HG02973 (cell line): ENCODE measurements at regions not wholly inside any gene's neighbourhood (a gene's known extent, or its start where the extent isn't known, plus 50 kb on each side); places are given as distances from the start of the nearest gene placed in this dataset.

Experiments used
- ATAC-seq: cut with Tn5 transposase; IDR thresholded peaks from one replicate; pipeline ENCODE4 v1.9.1; 2021; ENCODE audit warnings: moderate library complexity; ENCODE audit not compliant: unreplicated experiment

DNA sequence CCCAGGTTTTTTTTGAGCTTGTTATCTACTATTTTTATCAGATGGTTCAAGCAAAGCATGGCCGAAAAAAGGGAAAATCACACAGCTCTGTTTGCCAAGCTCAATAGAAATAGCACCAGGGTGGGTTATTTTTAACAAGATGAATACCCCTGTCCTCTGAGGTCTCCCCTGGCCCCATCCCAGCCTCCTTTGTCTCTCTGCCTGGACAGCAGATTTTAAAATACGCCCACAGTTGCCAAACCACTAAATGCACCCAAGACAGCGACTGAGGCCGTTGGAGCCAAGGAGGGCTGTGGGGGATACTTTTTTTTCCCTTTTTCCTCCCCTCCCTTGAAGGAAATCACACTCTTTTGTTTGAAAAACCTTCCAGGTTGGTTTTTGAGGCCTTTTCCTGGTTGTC, 106.6 kb downstream of the VEGFA start:
- ATAC-seq = no peak

DNA sequence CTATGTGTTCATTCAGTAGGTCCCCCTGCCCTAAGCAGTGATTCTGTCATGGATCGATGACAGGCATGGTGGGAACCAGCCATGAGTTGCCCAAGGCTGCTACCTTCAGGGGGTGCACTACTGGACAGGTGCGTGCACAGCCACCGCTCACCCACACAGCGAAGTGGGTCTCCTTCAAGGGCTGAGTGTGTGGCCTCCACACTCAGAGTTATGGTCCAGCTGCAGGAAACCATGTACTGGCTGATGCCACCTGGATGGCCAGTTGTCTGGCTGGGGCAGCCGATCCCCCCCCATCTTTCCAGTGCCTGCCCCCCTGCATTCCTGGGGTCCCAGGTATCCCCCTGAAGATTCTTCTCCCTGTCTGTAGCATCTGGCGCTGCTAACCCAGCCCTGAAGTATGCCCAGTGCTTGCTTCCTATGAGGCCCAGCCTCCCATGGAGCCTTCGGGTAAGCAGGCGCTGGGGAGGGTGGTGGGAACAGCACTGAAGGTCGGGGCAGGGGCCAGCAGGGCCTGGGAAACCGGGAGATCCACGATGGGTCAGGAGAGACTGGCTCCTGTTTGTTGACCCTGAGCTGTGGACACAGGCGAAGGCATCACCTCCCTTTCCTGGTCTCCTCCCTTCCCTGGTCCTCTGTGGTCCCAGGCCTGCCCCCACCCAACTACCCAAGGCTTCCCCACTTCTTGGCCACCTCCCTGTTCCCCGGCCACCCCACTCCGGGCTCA, 106.0 kb downstream of the VEGFA start:
- no peak for ATAC-seq

GRCh38 chr6:43874814-43875590, 105.0 kb downstream of the VEGFA start:
- no peak for ATAC-seq

DNA sequence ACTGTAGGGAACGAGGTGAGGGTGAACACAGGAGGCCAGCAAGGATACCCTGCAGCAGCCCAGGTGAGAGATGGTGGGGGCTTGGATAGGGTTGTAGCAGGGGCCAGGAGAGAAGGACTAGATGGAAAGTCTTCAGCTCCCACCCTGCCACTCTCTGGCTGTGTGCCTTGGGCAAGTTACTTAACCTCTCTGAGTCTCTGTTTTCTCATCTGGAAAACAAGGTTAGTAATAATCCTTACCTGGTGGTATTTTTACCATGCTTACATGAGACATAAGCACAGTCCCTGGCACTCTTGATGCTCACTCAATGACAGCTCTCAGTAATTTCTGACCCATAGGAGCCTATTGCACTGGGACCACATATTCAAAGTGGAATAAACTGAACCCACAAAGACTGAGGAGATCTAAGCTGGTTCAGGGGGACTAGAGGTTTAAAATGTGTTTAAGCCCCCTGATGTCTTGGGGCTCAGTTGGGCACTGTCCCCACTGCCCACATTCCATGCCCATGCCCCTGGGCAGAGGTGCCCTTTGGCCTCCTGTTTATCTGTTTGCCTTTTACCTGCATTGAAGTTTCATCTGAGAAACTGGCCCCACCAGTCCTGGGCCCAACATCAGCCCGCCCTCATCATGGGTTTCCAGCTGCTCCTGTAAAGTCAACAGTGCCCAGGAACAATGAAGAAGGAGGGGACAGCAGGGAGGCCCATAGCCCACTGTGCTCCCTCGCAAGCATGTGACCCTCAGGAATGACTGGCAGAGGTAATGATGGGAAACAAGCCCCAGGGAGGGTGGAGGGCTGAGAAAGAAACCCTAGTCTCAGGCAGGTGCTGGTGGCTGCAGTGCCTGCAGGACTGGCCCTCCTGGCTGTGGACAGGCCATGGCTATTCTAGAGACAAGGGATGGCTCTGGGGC, 104.0 kb downstream of the VEGFA start:
- ATAC-seq = no peak

- ATAC-seq = no peak
Observed at GRCh38 chr6:43871933-43872332, 101.9 kb downstream of the VEGFA start.

GRCh38 chr6:43871284-43871683, 101.3 kb downstream of the VEGFA start:
- no peak for ATAC-seq

DNA sequence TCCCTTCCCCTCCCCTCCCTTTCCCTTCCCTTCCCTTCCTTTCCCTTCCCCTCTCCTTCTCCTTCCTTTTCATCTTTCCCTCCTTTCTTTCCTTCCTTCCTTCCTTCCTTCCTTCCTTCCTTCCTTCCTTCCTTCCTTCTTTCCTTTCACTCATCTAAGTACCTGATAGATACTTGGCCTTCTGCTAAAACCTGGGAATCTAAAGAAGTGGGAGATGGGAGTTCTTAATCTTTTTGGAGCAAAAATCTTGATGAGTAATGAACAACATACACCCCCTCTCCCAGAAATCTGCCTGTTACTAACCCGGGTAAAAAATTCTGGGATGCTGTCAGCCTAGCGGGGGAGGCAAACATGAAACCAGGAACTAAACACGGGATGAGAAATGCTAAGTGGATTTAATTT, 100.7 kb downstream of the VEGFA start:
- no peak for ATAC-seq

DNA sequence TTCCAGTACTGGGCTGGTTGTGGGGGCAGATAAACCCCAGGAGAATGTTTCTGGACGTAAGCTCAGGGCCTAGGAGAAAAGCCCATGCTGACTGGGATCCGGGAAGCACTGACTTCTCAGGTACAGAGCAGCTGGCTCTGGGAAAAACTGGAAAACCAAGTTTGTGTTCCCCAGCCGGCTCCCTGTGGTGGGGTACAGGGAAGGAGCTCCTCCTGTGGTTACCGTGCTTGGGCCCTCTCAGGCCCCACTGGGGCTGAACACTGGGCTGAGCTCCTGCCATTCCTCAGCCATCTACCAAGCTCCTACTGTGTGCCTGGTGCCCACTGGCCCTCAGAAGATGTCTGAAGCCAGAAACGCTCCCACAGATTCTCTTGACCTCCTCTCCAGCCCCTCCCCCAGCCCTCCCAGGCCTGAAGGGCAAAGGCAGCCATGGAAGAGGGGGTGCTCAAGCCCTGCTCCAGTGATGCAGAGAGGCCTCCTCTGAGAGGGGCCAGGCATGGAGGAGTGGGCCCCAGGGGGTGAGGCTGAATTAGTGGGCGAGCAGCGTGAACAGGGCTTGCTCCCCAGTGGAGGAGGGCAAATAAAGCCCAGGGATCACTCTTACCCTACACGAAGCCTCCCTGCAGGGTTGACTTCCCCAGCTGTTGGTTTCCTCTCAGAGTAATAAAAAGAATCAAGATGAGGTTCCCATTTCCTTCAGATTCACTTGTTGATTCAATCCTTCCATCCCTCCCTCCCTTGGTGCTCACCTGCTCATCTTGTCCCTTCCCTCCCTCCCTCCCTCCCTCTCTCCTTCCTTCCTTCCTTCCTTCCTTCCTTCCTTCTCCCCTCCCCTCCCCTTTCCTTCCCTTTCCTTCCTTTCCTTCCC, 100.0 kb downstream of the VEGFA start:
- ATAC-seq = no peak

DNA sequence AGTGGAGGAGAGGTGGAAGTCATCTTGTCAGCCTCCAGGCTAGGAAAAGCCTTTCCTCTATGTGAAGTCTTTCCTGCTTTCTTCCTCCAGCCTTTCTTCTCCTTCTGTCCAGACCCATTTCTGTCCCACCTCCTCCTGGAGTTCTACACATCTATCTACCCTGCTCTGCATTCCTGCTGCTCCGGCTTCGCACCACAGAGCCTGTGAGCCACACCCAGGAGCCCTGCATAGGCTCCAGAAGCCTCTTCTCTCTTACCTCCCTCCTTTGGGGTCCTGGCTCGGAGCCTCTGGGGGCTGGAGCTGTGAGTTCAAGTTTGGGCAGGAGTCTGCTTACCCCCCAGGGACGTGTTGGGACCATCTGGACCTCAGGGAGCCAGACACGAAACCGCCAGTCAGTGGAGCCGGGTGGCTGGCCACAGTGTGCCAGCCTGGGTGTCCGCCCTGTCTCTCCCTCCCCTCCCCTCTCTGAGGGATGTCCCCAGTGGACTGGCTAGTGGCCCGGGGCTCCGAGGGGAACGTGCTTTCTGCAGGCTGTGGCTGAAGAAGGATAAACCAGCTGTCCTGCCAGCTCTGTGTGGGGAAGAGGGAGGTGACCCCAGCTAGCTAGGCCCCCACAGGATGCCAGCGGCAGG, 99.2 kb downstream of the VEGFA start:
- ATAC-seq = no peak

GRCh38 chr6:43868467-43868866, 98.5 kb downstream of the VEGFA start:
- ATAC-seq = no peak

DNA sequence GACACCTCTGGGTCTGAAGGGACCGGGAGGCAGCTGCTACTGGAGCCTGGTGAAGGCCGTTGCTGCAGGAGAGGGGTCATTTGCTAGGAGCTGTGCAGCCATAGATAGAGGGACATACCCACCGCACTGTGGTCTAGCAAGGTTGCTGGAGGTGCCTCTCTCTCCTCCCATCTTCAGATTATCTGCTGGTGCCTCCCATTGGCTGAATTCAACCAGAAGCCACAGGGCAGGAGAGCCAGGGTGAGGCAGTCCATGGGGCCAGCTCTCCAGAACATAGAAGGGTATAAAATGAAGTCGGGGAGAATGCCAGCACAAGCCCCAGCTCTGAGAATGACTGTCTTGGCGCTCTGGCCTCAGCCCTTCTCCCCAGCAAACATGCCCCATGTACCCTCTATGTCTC, 98.0 kb downstream of the VEGFA start:
- no peak for ATAC-seq

DNA sequence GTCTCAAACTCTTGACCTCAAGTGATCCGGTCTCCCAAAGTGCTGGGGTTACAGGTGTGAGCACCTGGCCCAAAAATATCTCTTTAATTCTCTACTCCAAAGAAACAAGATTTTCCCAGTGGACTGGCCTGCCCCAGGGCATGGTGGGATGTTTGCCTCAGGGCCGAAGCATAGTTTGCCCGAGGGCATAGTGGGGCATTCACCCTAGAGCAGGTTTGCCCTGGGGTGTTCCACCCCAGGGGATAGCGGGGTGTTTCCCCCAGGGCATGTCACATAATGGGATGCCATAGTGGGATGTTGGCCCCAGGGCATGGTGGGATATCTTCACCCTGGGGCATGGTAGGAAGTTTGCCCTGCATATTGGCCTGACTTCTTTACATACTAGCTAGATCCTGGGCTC, 97.2 kb downstream of the VEGFA start:
- ATAC-seq = no peak

- ATAC-seq = no peak
Observed at GRCh38 chr6:43865932-43866645, 96.1 kb downstream of the VEGFA start.

GRCh38 chr6:43865086-43865485, 95.1 kb downstream of the VEGFA start:
- no peak for ATAC-seq

DNA sequence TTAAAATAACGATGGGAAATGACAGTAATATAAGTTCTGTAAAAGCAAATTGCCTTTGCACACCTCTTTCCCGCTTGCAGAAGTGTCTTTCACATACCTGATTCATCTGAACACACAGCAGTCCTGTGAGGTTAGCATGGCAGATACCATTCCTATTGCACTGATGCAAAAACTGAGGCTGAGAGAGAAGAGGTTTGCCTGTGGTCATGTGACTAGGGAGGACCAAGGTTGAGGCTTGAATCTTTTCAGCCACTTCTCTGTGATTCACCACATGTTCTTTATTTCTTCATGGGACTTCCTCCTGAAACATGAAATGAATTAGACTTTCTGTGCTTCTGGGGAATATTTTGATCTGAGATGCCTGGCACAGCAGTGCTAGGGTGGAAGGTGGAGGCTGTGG, 92.9 kb downstream of the VEGFA start:
- ATAC-seq = no peak

DNA sequence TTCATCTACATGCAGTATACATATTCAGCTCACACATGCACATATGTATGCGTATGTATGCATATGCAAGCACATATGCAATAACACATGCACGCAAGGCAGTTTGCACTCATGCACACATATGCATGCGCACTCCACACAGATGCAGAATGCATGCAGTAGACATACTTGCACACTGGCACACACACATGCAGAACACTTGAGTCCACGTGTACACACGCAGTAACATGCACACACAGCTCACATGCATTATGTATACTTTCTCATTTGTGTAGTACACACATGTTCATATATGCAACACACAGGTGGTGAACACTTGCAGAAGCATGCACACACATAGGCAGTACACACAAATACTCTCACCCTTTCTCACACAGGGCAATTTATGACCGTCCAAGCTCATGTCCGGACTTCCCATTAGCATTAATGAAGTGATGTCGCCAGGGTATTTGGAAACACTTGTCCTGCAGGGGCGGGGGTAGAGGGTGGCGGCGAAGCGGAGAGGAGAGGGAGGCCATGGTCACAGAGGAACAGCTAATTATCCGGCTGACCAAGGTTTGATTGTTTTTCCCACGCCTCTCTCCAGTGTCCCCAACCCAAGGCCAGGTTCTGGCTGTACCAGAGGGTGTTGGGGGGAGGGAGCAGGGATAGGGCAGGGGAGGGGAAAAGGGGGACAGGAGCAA, 91.3 kb downstream of the VEGFA start:
- ATAC-seq = no peak

- no peak for ATAC-seq
Observed at GRCh38 chr6:43860285-43860684, 90.3 kb downstream of the VEGFA start.

DNA sequence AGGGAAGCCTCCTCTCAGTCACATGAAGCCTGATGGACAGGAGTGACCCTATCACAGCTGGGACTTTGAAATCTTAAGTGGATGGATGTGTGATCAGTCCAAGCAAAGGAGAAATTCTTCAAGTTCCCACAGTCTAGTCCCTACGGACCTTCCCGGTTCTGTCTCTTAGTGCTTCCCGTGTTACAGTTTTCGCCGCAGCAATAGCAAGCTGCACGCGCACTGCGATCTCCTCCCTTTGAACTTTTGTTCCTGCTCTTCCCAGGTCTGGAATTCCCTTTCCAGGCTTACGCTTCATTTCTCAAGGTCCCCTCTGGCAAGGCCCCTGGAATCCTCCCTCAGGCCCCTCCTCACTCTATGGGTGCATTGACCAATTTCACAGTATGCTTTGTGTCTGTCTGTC, 89.2 kb downstream of the VEGFA start:
- no peak for ATAC-seq
